ENCODE measurements at regions not wholly inside any gene's neighbourhood (a gene's known extent, or its start where the extent isn't known, plus 50 kb on each side); places are given as distances from the start of the nearest gene placed in this dataset.

DNA sequence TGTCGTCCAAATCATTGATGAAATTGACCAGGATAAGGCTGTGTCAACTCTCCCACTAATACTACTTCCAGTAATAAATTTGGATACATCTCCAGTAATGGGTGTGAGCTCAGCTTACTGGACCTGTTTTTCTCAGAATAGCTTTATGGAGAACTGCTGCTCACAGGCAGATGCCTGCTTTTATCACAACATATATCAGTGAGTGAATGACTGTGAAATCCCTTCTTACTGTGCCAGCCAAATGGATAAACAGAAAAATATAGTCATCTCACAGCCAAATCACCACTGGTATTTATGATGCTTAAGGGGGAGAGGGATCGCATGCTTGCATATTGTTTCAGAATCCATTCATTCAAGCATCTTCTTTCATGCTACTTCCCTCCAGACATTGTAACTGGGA, 148.4 kb upstream of the PAPPA start:
- no peak for DNase-seq

DNA sequence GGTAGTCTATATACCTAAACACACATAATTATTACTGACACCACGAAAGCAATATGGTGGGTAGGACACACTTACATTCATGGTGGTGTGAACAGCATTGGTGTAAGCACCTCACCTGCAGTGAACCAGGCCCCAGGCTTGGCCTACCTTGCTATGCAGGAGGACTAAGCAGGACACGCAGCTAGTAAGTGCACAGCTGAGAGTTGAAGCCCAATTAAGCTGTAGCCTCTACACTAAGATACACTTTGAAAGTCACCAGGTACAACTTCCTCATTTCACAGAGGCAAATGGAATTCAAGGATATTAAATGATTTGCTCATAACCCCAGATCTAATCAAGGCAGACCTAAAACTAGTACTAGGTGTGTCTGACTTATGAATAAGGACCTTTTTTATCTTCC, 145.8 kb upstream of the PAPPA start:
- no peak for DNase-seq

DNA sequence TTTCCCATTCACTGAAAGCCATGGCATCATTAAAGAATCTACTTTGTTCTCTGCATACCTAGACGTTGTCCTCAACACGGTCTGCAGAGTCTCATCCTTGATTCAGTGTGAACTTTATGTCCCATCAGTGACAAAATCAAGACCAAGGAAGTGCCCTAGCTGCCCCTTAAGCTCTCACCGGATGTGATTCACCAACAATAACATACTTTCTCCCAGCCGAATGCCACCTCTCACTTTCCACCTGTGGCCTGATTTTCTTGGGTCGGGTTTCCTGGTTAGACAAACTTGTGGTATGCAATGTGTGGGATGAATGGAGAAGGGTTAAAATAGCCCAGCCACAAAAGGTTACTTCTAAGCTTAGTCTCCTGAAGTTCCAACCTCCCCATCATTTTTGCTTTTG, 145.3 kb upstream of the PAPPA start:
- DNase-seq: no peak

DNA sequence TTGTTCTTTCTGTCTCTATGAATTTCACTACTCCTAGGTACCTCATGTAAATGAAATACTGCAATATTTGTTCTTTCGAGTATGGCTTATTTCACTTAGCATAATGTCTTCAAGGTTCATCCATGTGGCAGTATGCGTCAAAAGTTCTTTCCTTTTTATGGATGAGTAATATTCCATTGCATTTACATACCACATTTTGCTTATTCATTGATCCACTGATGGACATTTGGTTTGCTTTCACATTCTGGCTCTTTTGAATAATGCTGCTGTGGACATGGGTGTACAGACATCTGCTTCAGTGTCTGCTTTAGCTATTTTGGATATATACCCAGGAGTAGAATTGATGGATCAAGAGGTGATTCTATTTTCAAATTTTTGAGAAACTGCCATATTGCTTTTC, 144.2 kb upstream of the PAPPA start:
- no peak for DNase-seq

DNA sequence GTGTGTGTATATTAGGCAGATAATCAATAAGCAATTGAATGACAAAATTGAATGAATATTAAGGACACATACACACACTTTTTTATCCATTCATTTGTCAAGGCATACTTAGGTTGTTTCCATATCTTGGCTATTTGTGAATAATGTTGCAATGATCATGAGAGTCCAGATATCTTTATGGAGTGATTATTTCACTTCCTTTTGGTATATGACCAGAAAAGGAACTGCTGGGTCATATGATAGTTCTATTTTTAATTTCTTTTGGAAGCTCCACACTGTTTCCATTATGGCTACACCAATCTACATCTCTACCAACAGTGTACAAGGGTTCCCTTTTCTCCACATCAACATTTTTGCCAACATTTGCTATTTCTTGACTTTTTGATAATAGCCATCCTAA, 137.7 kb upstream of the PAPPA start:
- DNase-seq: no peak

DNA sequence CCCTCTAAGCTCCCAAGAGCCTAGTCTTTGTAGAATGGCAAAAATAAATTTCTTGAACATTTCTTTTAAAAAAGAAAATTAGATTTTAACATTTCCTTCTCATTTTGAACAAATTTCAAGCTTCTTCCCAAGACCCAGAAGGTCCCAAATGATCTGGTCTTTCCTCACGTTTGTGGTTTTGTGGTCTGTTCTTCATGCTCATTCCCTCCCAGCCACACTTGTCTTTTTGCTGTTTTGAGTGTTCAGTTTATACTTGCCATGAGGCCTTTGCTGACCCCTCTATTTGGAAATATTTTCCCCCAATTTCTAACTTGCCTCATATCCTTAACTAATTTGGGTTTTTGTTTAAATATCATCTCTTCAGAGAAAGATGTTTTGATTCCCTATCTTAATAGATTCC, 133.4 kb upstream of the PAPPA start:
- no peak for DNase-seq

DNA sequence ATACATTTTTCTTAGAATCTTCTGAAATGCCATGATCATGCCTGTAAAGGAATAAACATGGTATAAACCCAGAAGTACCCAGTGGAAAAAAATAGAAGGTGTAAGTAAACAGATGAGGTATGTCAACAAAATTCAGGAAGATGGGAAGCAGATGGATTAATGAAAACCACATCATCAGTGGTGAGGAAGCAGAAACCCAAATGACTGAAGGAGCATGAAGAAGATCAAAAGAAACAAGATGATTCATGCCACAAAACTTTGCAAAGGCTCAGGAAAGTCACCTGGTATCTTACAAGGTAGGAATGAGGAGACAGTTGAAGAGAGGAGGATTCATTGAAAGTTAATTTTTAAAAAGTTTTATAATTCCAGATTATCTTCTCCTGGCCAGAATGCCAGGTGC, 132.8 kb upstream of the PAPPA start:
- no peak for DNase-seq

DNA sequence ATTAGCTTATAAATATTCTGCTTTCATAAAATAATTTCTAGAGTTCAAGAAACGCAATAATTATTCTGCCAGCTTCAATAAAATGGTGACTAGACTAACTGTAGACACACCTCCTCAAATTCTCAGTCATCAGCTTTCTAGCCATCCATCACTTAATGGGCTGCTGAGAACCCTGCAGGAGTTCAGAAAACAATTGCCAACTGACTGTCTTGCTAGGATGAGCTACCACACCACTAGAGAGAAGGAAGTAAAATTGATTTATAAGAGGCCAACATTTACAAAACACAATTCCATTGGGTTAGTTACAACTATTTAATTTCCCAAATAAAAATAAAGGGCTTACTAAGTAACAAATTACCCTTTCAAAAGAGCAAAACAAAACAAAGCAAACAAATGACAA, 126.5 kb upstream of the PAPPA start:
- no peak for DNase-seq

DNA sequence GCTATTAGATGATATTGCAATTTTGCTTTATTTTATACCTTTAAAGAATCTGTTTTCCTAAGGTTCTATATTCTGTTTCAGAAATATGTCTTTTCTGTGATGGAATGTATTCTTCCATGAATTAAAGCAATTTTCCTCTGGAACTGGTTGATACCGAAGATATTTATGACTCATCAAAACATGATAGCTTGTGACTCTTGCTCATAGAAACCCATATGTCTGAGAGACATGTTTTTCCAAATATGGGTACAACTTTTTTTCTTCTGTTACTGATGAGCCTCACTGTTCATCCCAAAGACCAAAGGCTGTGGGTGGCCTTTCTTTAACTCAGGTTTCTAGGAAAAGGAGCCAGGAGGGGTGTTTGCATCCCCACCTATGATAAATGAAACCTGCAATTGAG, 126.1 kb upstream of the PAPPA start:
- no peak for DNase-seq

DNA sequence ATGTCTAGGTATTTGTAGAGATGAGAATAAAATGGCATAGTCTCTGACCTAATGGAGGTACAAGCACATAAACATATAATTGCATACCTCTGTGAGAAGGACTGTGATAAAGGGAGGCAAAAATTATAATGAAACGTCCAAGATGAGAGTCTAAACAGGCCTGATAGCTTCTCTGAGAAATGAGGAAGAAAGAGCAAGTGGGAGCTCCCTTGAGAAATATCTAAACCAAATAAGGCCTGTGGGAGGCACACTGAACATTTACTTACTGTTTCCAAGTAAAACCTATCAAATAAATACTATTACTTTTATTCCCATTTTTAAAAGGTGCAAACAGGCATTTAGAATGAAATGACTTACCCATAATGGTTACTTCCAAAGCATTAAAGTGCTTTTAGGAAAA, 125.6 kb upstream of the PAPPA start:
- no peak for DNase-seq

DNA sequence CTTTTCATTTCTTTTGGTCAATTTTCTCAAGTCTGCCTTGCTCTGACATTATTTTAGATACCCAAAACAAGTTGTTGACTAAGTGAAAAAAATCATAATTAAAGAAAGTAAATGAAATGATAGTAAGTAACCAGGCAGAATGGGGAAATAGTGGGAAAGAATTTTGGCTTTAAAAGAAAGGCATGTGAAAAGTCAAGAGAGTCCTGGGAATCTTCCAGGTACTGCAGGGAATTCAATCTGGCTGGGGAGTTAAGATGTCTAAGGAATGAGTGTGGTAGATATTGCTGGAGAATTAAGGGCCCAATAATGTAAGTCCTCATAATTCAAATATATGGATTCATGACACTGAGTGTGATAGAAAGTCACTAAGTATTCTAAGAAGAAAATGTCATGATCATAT, 123.1 kb upstream of the PAPPA start:
- no peak for DNase-seq

DNA sequence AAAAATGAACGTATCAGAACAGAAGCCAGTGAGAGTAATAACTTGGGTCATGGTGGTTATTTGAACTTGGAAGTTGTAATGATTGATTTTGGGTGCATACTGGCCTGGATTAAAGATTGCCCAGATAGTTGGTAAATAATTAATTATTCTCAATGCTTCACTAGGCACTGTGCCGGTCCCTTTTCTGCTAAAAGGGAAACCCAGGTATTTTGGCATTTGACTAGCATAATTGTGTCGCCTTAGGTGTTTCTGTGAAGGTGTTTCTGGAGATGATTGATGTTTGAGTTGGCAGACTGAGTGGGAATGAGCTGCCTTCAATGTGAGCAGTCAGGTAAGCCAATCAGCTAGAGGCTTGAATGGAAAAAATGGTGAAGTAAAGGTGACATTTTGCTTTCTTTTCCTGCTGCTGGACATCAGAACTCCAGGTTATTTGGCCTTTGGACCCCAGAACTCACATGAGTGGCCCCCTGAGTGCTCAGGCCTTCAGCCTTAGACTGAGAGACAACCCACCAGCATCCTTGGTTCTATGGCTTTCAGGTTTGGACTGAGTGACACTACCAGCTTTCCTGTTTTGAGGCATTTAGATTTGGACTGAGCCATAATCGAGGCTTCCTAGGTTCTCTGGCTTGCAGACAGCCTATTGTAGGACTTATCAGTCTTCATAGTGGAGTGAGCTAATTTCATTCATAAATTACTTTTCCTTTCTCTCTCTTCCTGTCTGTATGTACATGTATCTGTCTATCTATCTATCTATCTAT, 120.7 kb upstream of the PAPPA start:
- no peak for DNase-seq

DNA sequence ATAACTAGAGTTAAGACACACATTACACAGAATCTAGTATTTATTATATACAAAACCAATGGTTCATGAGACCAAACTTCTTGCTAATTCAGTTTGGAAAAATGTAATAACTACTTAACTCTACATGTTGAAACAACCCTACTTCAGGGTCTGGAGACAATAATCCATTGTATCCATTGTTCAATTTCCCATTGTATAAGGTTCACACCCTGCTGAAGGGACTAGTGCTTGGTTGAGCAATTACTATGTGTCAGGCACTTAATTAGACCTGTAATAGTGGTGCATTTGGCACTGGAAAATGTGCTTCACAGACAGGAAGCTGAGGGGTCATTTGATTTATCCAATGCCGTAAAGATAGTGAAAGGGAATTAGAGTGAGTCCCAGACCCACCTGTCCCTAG, 114.3 kb upstream of the PAPPA start:
- no peak for DNase-seq

DNA sequence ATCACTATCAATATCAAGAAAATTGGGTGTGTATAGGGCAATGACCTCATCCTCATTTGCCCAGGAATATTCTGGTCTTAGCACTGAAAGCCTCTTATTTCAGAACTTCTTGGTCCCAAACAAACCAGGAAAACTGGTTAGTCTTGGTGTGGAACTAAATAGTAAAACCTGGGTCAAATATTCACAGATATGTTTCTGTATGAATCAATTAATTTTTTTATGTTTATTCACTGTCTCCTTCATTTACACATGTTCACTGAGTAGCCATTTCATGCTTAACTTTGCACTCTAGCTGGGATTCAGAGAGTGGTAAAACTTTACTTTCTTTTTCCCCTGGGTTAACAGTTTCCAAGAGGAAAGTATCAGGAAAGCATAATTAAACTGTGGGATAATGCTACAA, 113.7 kb upstream of the PAPPA start:
- no peak for DNase-seq

DNA sequence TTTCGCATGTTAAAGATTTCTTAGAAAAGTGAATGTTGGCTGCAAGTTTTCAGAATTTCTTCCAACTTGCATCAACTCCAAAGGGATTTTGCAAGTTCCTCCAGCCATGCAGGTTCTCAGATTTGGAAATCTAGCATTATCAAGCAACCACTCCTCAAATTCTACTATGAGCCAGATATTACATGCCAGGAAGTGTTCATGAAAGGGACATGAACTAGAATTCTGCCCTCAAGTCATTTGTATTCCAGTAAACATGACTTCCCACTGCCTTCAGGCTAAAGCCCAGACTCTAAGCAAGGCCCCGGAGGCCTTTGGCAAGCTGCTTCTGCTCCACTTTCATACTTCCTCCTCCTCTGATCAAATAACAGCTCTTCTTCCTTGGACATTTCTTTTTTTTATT, 111.3 kb upstream of the PAPPA start:
- no peak for DNase-seq

DNA sequence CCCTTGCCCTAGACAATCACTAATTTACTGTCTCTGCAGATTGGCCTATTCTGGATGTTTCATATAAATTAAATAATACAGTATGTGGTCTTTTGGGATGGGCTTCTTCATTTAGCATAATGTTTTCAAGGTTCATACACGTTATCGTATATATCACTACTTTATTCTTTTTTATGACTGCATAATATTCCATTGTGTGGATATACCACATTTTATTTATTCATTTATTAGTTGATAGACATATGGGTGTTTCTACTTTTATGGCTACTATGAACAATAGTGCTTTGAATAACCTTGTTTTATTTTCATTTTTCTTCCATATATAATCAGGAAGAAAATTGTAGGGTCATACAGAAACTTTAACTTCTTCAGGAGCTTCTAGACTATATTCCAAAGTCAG, 108.5 kb upstream of the PAPPA start:
- no peak for DNase-seq

DNA sequence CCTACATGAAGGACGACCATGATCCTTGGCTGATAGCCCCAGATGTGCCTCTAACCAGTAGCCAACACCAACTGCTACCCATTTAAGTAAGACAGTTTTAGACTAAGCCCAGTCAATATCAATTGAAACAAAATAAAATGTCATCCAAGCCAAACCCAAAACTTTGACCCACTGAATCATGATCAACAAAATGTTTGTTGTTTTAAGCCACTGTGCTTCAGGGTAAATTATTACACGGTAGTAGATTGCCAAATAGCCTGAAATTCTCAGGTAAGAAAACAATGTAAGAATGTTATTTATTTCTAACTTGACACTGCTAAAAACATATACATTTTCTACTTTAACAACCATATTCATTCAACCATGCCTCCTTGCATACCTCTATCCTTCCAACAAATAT, 105.5 kb upstream of the PAPPA start:
- no peak for DNase-seq

DNA sequence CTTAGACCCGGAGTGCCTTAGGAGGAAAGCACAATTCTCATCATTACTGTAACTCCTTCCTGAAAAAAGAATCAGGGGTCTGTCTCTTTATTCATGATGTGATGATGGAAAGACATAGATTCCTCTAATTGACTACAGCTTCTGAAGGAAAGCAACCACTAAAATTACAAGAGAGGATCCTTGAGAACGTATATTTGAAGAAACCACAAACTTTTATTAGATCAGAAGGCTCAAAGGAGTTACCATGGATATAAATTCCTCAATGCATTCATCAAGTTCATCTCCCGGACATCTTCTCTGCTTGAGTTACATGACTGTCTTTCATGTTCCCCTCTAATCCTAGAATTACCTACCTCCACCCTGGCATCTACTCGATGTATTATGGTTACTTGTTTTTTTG, 104.1 kb upstream of the PAPPA start:
- no peak for DNase-seq

DNA sequence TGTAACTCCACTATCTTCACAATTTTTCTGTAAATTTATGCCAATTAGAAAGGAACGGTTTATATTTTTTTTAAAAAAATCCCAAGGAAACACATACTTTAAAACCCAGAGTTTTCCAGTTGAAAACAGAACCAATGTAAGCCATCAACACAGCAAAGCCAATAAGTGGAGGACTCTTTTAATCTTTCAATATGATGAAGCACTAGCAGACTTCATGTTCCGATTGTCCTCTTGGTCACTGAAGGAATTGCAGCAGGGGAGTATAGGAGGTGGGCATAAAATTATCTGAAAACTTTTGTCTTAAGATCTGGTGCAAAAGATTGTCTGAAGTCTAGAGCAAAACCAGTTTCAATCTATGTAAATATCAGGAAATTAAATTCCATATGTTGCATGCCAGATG, 102.1 kb upstream of the PAPPA start:
- no peak for DNase-seq

DNA sequence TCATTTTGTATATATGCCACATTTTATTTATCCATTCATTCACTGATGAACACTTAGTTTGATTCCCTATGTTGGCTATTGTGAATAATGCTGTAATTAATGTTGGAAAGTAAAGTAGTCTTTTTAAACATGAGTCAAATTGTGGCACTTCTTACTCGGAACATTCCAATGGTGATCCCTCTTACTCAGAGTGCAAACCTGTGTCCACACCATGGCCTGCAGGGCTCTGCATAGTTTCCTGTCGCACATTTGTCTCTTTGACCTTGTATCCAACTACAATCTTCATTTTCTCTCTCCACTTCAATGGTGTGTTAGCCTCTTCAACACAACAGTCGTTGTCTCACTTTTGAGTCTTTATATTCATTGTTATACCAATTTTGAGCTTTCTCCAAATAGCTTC, 98.1 kb upstream of the PAPPA start:
- no peak for DNase-seq

DNA sequence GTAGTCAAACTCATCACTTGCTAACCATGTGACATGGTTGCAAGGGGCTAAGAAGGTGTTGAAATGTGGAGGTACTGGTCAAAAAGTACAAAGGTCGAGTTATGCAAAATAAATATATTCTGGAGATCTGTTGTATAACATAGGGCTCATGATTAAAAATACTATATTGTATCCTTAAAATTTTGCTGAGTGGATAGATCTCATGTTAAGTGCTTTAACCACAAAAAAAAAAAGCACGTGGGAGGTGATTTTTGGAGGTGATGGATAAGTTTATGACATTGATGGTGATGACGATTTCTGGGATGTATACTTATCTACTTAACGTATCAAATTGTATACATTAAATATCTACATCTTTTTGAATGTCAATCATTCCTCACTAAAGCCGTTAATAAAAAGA, 96.2 kb upstream of the PAPPA start:
- no peak for DNase-seq

DNA sequence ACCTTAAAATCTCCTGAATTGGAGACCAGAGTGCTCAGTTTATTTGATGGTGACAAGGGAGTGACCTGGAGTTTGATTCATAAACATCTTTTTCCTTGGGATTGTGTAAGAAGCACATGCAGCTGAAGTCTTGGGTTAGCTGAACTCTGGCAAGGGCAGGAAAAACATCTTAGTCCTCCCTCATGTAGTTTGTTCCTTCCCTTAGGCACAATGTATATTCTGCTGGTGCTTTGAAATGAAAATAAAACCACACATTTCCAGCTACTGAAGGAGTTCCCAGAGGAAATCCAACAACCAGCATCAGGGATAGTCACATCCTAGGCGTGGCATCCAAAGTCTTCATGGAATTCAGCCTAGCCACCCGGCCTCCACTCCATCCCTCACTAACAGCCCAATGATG, 95.2 kb upstream of the PAPPA start:
- no peak for DNase-seq

DNA sequence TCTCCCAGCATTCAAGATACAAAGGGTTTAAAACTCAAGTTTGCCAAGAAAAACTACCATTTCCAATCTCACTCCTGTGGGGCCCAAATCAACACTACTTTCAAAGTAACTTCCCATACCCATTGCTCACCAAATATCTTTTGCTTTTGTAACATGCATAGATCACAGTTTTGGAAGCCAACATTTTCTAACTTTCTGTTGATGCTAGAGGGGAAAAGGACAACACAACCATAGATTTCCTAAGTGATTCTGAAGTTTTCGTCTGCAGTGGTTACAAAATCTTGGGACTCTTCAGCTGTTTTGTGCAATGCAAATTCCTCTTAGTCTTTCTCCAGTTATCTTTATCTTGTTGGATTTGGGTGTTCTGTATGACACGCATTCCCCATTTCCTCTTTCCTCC, 94.1 kb upstream of the PAPPA start:
- DNase-seq: no peak

DNA sequence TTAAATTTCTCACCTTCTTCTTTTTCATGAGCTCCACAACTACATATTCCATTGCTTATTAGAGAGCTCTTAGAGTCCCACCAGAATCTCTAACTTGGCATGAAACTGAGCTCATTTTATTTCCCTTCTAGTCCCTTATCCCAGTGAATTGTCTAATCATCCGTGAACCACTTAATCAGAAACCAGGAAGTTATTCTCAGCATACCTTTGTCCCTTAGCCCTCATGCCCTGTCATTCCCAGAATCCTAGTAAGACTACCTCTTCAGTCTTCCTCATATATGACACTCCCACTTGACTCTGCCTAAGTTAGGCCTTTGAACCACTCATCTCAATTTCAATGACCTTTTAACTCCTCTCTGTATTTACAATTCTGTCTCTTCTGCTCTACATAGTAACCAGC, 93.0 kb upstream of the PAPPA start:
- DNase-seq: no peak

DNA sequence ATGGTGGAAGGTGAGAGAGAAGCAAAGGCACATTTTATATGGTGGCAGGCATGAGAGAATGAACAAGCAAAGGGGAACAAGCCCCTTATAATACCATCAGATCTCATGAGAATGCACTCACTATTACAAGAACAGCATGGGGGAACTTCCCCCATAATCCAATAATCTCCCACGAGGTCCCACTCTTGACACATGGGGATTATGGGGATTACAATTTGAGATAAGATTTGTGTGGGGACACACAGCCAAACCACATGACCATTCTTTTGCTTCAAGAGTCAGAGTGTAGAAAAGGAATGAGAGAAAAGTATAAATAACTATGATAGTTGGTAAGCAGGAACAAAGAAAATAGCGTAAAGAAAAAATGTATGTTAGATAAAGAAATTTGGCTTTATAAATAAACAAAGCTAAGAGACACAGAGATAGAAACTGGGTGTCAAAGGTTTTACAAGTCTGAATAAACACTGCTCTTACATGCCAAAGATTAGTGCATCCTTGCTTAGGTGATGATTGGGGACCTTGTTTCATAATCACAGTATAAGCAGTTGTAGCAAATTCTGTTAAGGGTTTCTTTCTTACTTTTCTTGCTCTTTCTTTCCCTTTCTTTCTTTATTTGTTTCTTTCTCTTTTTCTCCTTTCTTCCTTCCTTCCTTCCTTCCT, 91.9 kb upstream of the PAPPA start:
- DNase-seq: no peak

Measured in NCI-H748 treated with DMSO at 0.1 percent for 48 hours (cell line).